Smooth muscle cell (in vitro differentiated cells): ENCODE measurements at regions not wholly inside any gene's neighbourhood (a gene's known extent, or its start where the extent isn't known, plus 50 kb on each side); places are given as distances from the start of the nearest gene placed in this dataset.

ENCODE experiments used
- DNase-seq: peaks from one replicate; lab custom pipeline; 2025; ENCODE audit not compliant: unreplicated experiment; lab: John Stamatoyannopoulos, UW
- H2AFZ ChIP-seq: fragments of 200-600 bp; sonication (generic); 2 replicates; pipeline ENCODE4 v1.6.0; 2016; ENCODE audit warnings: antibody characterized with exemption, low read depth, mild to moderate bottlenecking
- H3F3A ChIP-seq: fragments of 200-600 bp; sonication (generic); 2 replicates; pipeline ENCODE4 v1.6.0; 2017; ENCODE audit warnings: antibody characterized with exemption, low read depth
- H3K27ac ChIP-seq: fragments of 200-600 bp; sonication (generic); 2 replicates; pipeline ENCODE4 v1.5.1; 2016; ENCODE audit warnings: low read depth, mild to moderate bottlenecking
- H3K27me3 ChIP-seq: fragments of 200-600 bp; sonication (generic); 2 replicates; pipeline ENCODE4 v1.6.1; 2016; ENCODE audit warnings: low read depth, mild to moderate bottlenecking
- H3K36me3 ChIP-seq: fragments of 200-600 bp; sonication (generic); 2 replicates; pipeline ENCODE4 v1.5.1; 2016; ENCODE audit warnings: low read depth
- H3K4me1 ChIP-seq: fragments of 200-600 bp; sonication (generic); 2 replicates; pipeline ENCODE4 v1.5.1; 2016; ENCODE audit warnings: low read depth
- H3K4me2 ChIP-seq: fragments of 200-600 bp; sonication (generic); 2 replicates; pipeline ENCODE4 v1.6.0; 2016; ENCODE audit warnings: mild to moderate bottlenecking
- H3K4me3 ChIP-seq: fragments of 200-600 bp; sonication (generic); 2 replicates; pipeline ENCODE4 v1.5.1; 2016; ENCODE audit warnings: mild to moderate bottlenecking
- H3K79me2 ChIP-seq: fragments of 200-600 bp; sonication (generic); 2 replicates; pipeline ENCODE4 v1.6.0; 2016; ENCODE audit warnings: low read depth, mild to moderate bottlenecking
- H3K9ac ChIP-seq: fragments of 200-600 bp; sonication (generic); 2 replicates; pipeline ENCODE4 v1.6.0; 2016; ENCODE audit warnings: low read depth
- H3K9me3 ChIP-seq: fragments of 200-600 bp; sonication (generic); replicated peaks from 2 replicates; pipeline ENCODE4 v1.5.1; 2016; ENCODE audit warnings: low read depth
- H4K20me1 ChIP-seq: fragments of 200-600 bp; sonication (generic); 2 replicates; pipeline ENCODE4 v1.6.0; 2016; ENCODE audit warnings: low read depth
- WGBS: methylation state at CpG from one replicate; pipeline ENCODE4 v1.1.7; 2016; ENCODE audit warnings: low lambda C conversion rate; 5-methylcytosine and 5-hydroxymethylcytosine counted together
- TF ChIP-seq, protein P1 (sequence below): fragments of 200-600 bp; sonication (generic); IDR thresholded peaks from 2 replicates; pipeline ENCODE4 v1.5.1; 2017; ENCODE audit warnings: borderline replicate concordance, mild to moderate bottlenecking, antibody characterized with exemption; ENCODE audit not compliant: insufficient read depth, poor library complexity, severe bottlenecking

DNA sequence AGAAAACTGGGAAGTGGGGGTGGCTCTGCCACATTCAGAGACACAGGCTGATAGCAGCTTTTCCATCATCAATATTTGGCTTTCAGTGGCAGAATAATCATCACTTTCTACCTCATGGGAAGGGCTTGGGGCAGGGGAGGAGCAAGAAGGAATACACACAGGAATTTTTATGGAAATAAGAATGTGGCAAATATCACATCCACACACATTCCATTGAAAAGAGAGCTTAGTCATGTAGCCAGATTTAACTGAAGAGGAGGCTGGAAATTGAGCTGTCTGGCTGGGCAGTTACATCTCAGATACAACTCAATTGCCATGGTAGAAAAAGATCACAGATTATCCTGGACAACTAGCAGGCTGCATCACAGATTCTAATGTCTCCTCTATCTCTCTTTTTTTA, 1474.0 kb upstream of the ACVR2A start:
- no peak overlapping the region for H2AFZ ChIP-seq
- no peaks in the 10 kb centered on the region for H3F3A ChIP-seq
- H3K27ac ChIP-seq: no peak overlapping the region
- H3K4me2 ChIP-seq: peak overlapping the region; percentile 34
- no peaks in the 10 kb centered on the region for H3K27me3 ChIP-seq
- H4K20me1 ChIP-seq: no peaks in the 10 kb centered on the region
- no peak overlapping the region for H3K9ac ChIP-seq
- no peaks in the 10 kb centered on the region for H3K36me3 ChIP-seq
- no peaks in the 10 kb centered on the region for H3K9me3 ChIP-seq
- H3K4me3 ChIP-seq: no peak overlapping the region
- DNase-seq: no peak
- H3K79me2 ChIP-seq: no peaks in the 10 kb centered on the region
- TF ChIP-seq, protein P1, sequence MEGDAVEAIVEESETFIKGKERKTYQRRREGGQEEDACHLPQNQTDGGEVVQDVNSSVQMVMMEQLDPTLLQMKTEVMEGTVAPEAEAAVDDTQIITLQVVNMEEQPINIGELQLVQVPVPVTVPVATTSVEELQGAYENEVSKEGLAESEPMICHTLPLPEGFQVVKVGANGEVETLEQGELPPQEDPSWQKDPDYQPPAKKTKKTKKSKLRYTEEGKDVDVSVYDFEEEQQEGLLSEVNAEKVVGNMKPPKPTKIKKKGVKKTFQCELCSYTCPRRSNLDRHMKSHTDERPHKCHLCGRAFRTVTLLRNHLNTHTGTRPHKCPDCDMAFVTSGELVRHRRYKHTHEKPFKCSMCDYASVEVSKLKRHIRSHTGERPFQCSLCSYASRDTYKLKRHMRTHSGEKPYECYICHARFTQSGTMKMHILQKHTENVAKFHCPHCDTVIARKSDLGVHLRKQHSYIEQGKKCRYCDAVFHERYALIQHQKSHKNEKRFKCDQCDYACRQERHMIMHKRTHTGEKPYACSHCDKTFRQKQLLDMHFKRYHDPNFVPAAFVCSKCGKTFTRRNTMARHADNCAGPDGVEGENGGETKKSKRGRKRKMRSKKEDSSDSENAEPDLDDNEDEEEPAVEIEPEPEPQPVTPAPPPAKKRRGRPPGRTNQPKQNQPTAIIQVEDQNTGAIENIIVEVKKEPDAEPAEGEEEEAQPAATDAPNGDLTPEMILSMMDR: no peak
- no peaks in the 10 kb centered on the region for H3K4me1 ChIP-seq

GRCh38 chr2:146366276-146366675, 1478.6 kb upstream of the ACVR2A start:
- H4K20me1 ChIP-seq: no peaks in the 10 kb centered on the region
- no peak overlapping the region for H3K27ac ChIP-seq
- H3K4me3 ChIP-seq: no peak overlapping the region
- no peaks in the 10 kb centered on the region for H3K9me3 ChIP-seq
- no peaks in the 10 kb centered on the region for H3K79me2 ChIP-seq
- no peaks in the 10 kb centered on the region for H3K36me3 ChIP-seq
- H3K9ac ChIP-seq: no peak overlapping the region
- H3K27me3 ChIP-seq: no peaks in the 10 kb centered on the region
- H3K4me1 ChIP-seq: no peaks in the 10 kb centered on the region
- DNase-seq: no peak
- H2AFZ ChIP-seq: no peak overlapping the region
- TF ChIP-seq, protein P1: no peak
- no peaks in the 10 kb centered on the region for H3F3A ChIP-seq
- H3K4me2 ChIP-seq: no peak overlapping the region

GRCh38 chr2:146365041-146365440, 1479.8 kb upstream of the ACVR2A start:
- no peak for DNase-seq
- Histone ChIP-seq H3K27ac (no peak overlapping the region), H3F3A (no peaks in the 10 kb centered on the region), H3K4me2 (no peak overlapping the region), H3K4me3 (no peak overlapping the region), H2AFZ (no peak overlapping the region), H3K4me1 (no peaks in the 10 kb centered on the region), H3K27me3 (no peaks in the 10 kb centered on the region), H3K36me3 (no peaks in the 10 kb centered on the region), H3K9ac (no peak overlapping the region), H3K79me2 (no peaks in the 10 kb centered on the region), H4K20me1 (no peaks in the 10 kb centered on the region), H3K9me3 (no peaks in the 10 kb centered on the region)
- WGBS: 93% methylated on average over 1 of the region's 1 CpG
- TF ChIP-seq, protein P1: no peak

- H3K4me3 ChIP-seq: no peak overlapping the region
- no peaks in the 10 kb centered on the region for H3K79me2 ChIP-seq
- no peak for DNase-seq
- H3K4me2 ChIP-seq: no peak overlapping the region
- no peak overlapping the region for H3K9ac ChIP-seq
- H3K9me3 ChIP-seq: no peaks in the 10 kb centered on the region
- no peak overlapping the region for H3K27ac ChIP-seq
- TF ChIP-seq, protein P1: no peak
- H2AFZ ChIP-seq: no peak overlapping the region
- no peaks in the 10 kb centered on the region for H4K20me1 ChIP-seq
- H3F3A ChIP-seq: no peaks in the 10 kb centered on the region
- H3K36me3 ChIP-seq: no peaks in the 10 kb centered on the region
- no peaks in the 10 kb centered on the region for H3K27me3 ChIP-seq
- 88% methylated on average over 1 of the region's 1 CpG for WGBS
- H3K4me1 ChIP-seq: no peaks in the 10 kb centered on the region
Measured at GRCh38 chr2:146363731-146364130, 1481.1 kb upstream of the ACVR2A start.
